Suppressor macrophage treated with lipopolysaccharide for 4 hours (primary cell): ENCODE measurements at regions not wholly inside any gene's neighbourhood (a gene's known extent, or its start where the extent isn't known, plus 50 kb on each side); places are given as distances from the start of the nearest gene placed in this dataset.
"Not testable (repeated sequence)": the region's sequence is repeated elsewhere in the genome, so short reads cannot be mapped to it uniquely, and the experiment has no call there.

ENCODE experiments used
- DNase-seq: peaks from one replicate; pipeline ENCODE4 v3.0.0-alpha.2; 2020

GRCh38 chr6:80862756-80863155 is 756.3 kb downstream of the BCKDHB start:
- no peak for DNase-seq

GRCh38 chr6:80860107-80860506 is 753.6 kb downstream of the BCKDHB start:
- DNase-seq: no peak

- not testable (repeated sequence) for DNase-seq
Observed at GRCh38 chr6:80847973-80848372, 741.5 kb downstream of the BCKDHB start.

GRCh38 chr6:80832337-80832736 is 725.9 kb downstream of the BCKDHB start:
- no peak for DNase-seq

- DNase-seq: no peak
Observed at GRCh38 chr6:80793411-80793810, 686.9 kb downstream of the BCKDHB start.

GRCh38 chr6:80792151-80792550 is 685.7 kb downstream of the BCKDHB start:
- DNase-seq: no peak

- no peak for DNase-seq
Observed at GRCh38 chr6:80789912-80790570, 683.6 kb downstream of the BCKDHB start.

GRCh38 chr6:80783271-80783670 is 676.8 kb downstream of the BCKDHB start:
- not testable (repeated sequence) for DNase-seq

GRCh38 chr6:80771941-80772340 is 665.5 kb downstream of the BCKDHB start:
- DNase-seq: no peak

GRCh38 chr6:80769106-80769505 is 662.6 kb downstream of the BCKDHB start:
- no peak for DNase-seq

GRCh38 chr6:80767808-80768207 is 661.3 kb downstream of the BCKDHB start:
- DNase-seq: no peak

- DNase-seq: no peak
Observed at GRCh38 chr6:80744213-80744612, 637.7 kb downstream of the BCKDHB start.

- DNase-seq: no peak
Observed at GRCh38 chr6:80742481-80742880, 636.0 kb downstream of the BCKDHB start.

- DNase-seq: no peak
Observed at GRCh38 chr6:80733641-80734040, 627.2 kb downstream of the BCKDHB start.

GRCh38 chr6:80728830-80729229 is 622.4 kb downstream of the BCKDHB start:
- DNase-seq: no peak

- DNase-seq: no peak
Observed at GRCh38 chr6:80728101-80728750, 621.8 kb downstream of the BCKDHB start.

GRCh38 chr6:80725156-80725930 is 618.9 kb downstream of the BCKDHB start:
- DNase-seq: no peak

- no peak for DNase-seq
Observed at GRCh38 chr6:80720824-80721223, 614.4 kb downstream of the BCKDHB start.

GRCh38 chr6:80714513-80714912 is 608.0 kb downstream of the BCKDHB start:
- DNase-seq: no peak

- DNase-seq: no peak
Observed at GRCh38 chr6:80698459-80698858, 592.0 kb downstream of the BCKDHB start.

- DNase-seq: no peak
Observed at GRCh38 chr6:80696268-80696667, 589.8 kb downstream of the BCKDHB start.

- DNase-seq: no peak
Observed at GRCh38 chr6:80690551-80691131, 584.2 kb downstream of the BCKDHB start.

- DNase-seq: peak; percentile 3
Observed at GRCh38 chr6:80689716-80690395, 583.4 kb downstream of the BCKDHB start.
